Endothelial cell of umbilical vein (primary cell): ENCODE measurements at regions not wholly inside any gene's neighbourhood (a gene's known extent, or its start where the extent isn't known, plus 50 kb on each side); places are given as distances from the start of the nearest gene placed in this dataset.

Experiments
- BruUV-seq: library from RNA; stranded (reverse); fragments of 400-500 nt; replicated peaks from 2 replicates; lab custom pipeline; 2021; lab: Mats Ljungman, UMichigan
- CTCF ChIA-PET: fragments of 300-600, 350-600 bp; sonication (Branson Sonifier 250); formaldehyde crosslinking; loops from one replicate; lab custom pipeline; 2021; ENCODE audit warnings: antibody characterized with exemption, inconsistent platforms; lab: Charles Lee
- POLR2A ChIA-PET: fragments of 300-600, 350-600 bp; sonication (Branson Sonifier 250); formaldehyde crosslinking; loops from one replicate; lab custom pipeline; 2021; ENCODE audit warnings: antibody characterized with exemption, inconsistent platforms; lab: Charles Lee
- DNase-seq: peaks from one replicate; pipeline ENCODE4 v3.0.0-alpha.2; 2011; ENCODE audit warnings: low read depth, low spot score
- FAIRE-seq: peaks from 2 replicates; lab custom pipeline; 2011; peaks lifted over from hg19 to GRCh38; lab: Jason Lieb, UNC
- H2AFZ ChIP-seq: 2 replicates; pipeline ENCODE4 v1.6.0; 2012; ENCODE audit warnings: low read depth, low read length, control low read depth, inconsistent platforms
- H3K27ac ChIP-seq: 2 replicates; pipeline ENCODE4 v1.5.1; 2011; ENCODE audit warnings: low read depth, mild to moderate bottlenecking, control low read depth, low read length, moderate library complexity; ENCODE audit not compliant: insufficient read depth
- H3K27me3 ChIP-seq, 2 experiments: 2 replicates each; pipeline versions ENCODE4 v1.6.0 to v1.6.1; 2011; ENCODE audit warnings: low read length in 2 of 2, mixed read lengths in 1 of 2; ENCODE audit not compliant: control insufficient read depth in 2 of 2, insufficient read depth in 2 of 2
- H3K36me3 ChIP-seq, 2 experiments: 2 replicates in 1 of 2; 3 replicates in 1 of 2; pipeline ENCODE4 v1.5.1; 2011; ENCODE audit warnings: low read length in 2 of 2, mild to moderate bottlenecking in 1 of 2, moderate library complexity in 1 of 2; ENCODE audit not compliant: control insufficient read depth in 2 of 2, insufficient read depth in 2 of 2; ENCODE audit errors: extremely low read depth in 1 of 2
- H3K4me1 ChIP-seq: 3 replicates; pipeline ENCODE4 v1.5.1; 2011; ENCODE audit warnings: mild to moderate bottlenecking, low read length; ENCODE audit not compliant: control insufficient read depth, insufficient read depth; ENCODE audit errors: extremely low read depth
- H3K4me2 ChIP-seq: 2 replicates; pipeline ENCODE4 v1.6.1; 2011; ENCODE audit warnings: low read length, control low read depth, mixed read lengths; ENCODE audit not compliant: insufficient read depth
- H3K4me3 ChIP-seq, 3 experiments: fragments of 200-600 bp in 1 of 3; sonication (generic), shearing (Covaris generic) in 1 of 3; replicated peaks in 1 of 3; 2 replicates each; pipeline ENCODE4 v1.5.1; 2011 to 2016; ENCODE audit warnings: control low read depth in 3 of 3, low read length in 3 of 3, mild to moderate bottlenecking in 2 of 3, inconsistent platforms in 1 of 3, low read depth in 1 of 3, moderate library complexity in 1 of 3; ENCODE audit not compliant: insufficient read depth in 1 of 3
- H3K79me2 ChIP-seq: 2 replicates; pipeline ENCODE4 v1.6.0; 2012; ENCODE audit warnings: low read length, inconsistent platforms; ENCODE audit not compliant: control insufficient read depth, insufficient read depth
- H3K9ac ChIP-seq: replicated peaks from 2 replicates; pipeline ENCODE3; 2011; ENCODE audit warnings: low read length, control low read depth; ENCODE audit not compliant: insufficient read depth; ENCODE audit errors: extremely low read depth
- H3K9me1 ChIP-seq: replicated peaks from 3 replicates; pipeline ENCODE4 v1.6.0; 2011; ENCODE audit warnings: mild to moderate bottlenecking, low read length; ENCODE audit not compliant: control insufficient read depth, insufficient read depth; ENCODE audit errors: extremely low read depth
- H3K9me3 ChIP-seq: replicated peaks from 2 replicates; pipeline ENCODE4 v1.5.1; 2012; ENCODE audit warnings: low read length, inconsistent platforms; ENCODE audit not compliant: control insufficient read depth, insufficient read depth
- H4K20me1 ChIP-seq: replicated peaks from 2 replicates; pipeline ENCODE3; 2011; ENCODE audit warnings: mild to moderate bottlenecking, low read length; ENCODE audit not compliant: control insufficient read depth, insufficient read depth; ENCODE audit errors: extremely low read depth
- CTCF ChIP-seq, 2 donors: IDR thresholded peaks; 1 replicate in 1 of 2; 2 replicates in 1 of 2; pipeline ENCODE4 v1.5.1; 2011; ENCODE audit warnings: low read length in 2 of 2, mild to moderate bottlenecking in 2 of 2, moderate library complexity in 2 of 2, control low read depth in 1 of 2, inconsistent platforms in 1 of 2, low read depth in 1 of 2; ENCODE audit not compliant: insufficient read depth in 1 of 2; ENCODE audit errors: extremely low read depth in 1 of 2
- EZH2 ChIP-seq: IDR thresholded peaks from 2 replicates; pipeline ENCODE4 v1.6.1; 2012; ENCODE audit warnings: borderline replicate concordance, low read depth, mild to moderate bottlenecking, moderate library complexity, low read length, inconsistent platforms; ENCODE audit not compliant: severe bottlenecking
- FOS ChIP-seq: IDR thresholded peaks from 2 replicates; pipeline ENCODE4 v1.6.1; 2011; ENCODE audit warnings: mild to moderate bottlenecking, low read length, moderate library complexity, borderline replicate concordance; ENCODE audit not compliant: insufficient read depth
- GATA2 ChIP-seq: IDR thresholded peaks from 2 replicates; pipeline ENCODE4 v1.7.0; 2011; ENCODE audit warnings: low read depth, mild to moderate bottlenecking, moderate library complexity, mixed read lengths, low read length; ENCODE audit not compliant: insufficient read length, insufficient read depth
- JUN ChIP-seq: IDR thresholded peaks from 2 replicates; pipeline ENCODE4 v1.6.1; 2011; ENCODE audit warnings: borderline replicate concordance, low read depth; ENCODE audit not compliant: insufficient read length, insufficient read depth
- MAX ChIP-seq: IDR thresholded peaks from 2 replicates; pipeline ENCODE4 v1.6.1; 2011; ENCODE audit not compliant: insufficient read depth, insufficient read length
- MYC ChIP-seq: IDR thresholded peaks from one replicate; pipeline ENCODE4 v1.6.1; 2011; ENCODE audit warnings: mild to moderate bottlenecking, low read depth, low read length
- POLR2A ChIP-seq: IDR thresholded peaks from 2 replicates; pipeline ENCODE4 v1.6.1; 2012; ENCODE audit warnings: low read depth, mild to moderate bottlenecking, control low read depth, low read length
- POLR2AphosphoS5 ChIP-seq: IDR thresholded peaks from 2 replicates; pipeline ENCODE4 v1.6.1; 2012; ENCODE audit warnings: low read depth, mild to moderate bottlenecking, control low read depth, low read length, moderate library complexity; ENCODE audit not compliant: insufficient read depth
- dilution Hi-C: fragments of 300-500 bp; cut with MboI; formaldehyde crosslinking; loops from one replicate; pipeline ENCODE4 v1.15.0; 2019; ENCODE audit warnings: low sequenced_read_pairs; ENCODE audit not compliant: extremely low pct_ligation_motif_present
- intact Hi-C: fragments of 100-400 bp; cut with micrococcal nuclease; formaldehyde crosslinking; loops from one replicate; pipeline ENCODE4 v1.10.0; 2022

- peak; percentile 32 for DNase-seq
- Histone ChIP-seq H3K36me3 (no peaks in the 10 kb centered on the region), H4K20me1 (no peaks in the 10 kb centered on the region), H2AFZ (peak overlapping the region; percentile 93), H3K4me3 (peak overlapping the region; percentile 23 to 57 (median 51)), H3K79me2 (no peaks in the 10 kb centered on the region), H3K9ac (no peak overlapping the region), H3K4me1 (peaks cover 17% of the 10 kb centered on the region), H3K9me3 (no peaks in the 10 kb centered on the region), H3K9me1 (no peaks in the 10 kb centered on the region), H3K27me3 (peaks cover 23 to 25% of the 10 kb centered on the region in 2 experiments), H3K27ac (no peak overlapping the region), H3K4me2 (peak overlapping the region; percentile 97)
- intact Hi-C loops, result loop anchor here (2.0 to 10.0 kb wide), 3 partner anchors 366 to 649 kb away; no protein-coding TSS in a partner anchor
- TF ChIP-seq CTCF (IDR thresholded peaks at IDR 0.05; ENCODE audit: extremely low read depth in 1 of 2, insufficient read depth in 1 of 2, low read depth in 1 of 2, low read length in 2 of 2) (peak; percentile 66 to 71), FOS (no peak)
- ChIA-PET CTCF (interaction anchor here (0.9 kb wide), 1 partner anchor 326 kb away, joined by 3 read pairs; no protein-coding TSS in a partner anchor), POLR2A (no interaction called here)
- peak; percentile 65 for FAIRE-seq
- dilution Hi-C loops, result no loop called here
- no TSS peak for BruUV-seq
Observed at GRCh38 chr10:55631071-55631654, 729.9 kb downstream of the ZWINT start.

GRCh38 chr10:55630491-55631056 lies 730.5 kb downstream of the ZWINT start:
- FAIRE-seq, result no peak
- dilution Hi-C loops, result no loop called here
- ChIA-PET POLR2A (no interaction called here), CTCF (interaction anchor here (0.8 kb wide), 1 partner anchor 343 kb away, joined by 3 read pairs; no protein-coding TSS in a partner anchor)
- Histone ChIP-seq H3K27me3 (peaks cover 23 to 25% of the 10 kb centered on the region in 2 experiments), H3K4me1 (peaks cover 17% of the 10 kb centered on the region), H3K4me3 (peak overlapping the region; percentile 23 to 57 (median 51)), H3K9me1 (no peaks in the 10 kb centered on the region), H3K9me3 (no peaks in the 10 kb centered on the region), H3K4me2 (peak overlapping the region; percentile 97), H4K20me1 (no peaks in the 10 kb centered on the region), H3K27ac (no peak overlapping the region), H3K79me2 (no peaks in the 10 kb centered on the region), H2AFZ (peak overlapping the region; percentile 93), H3K36me3 (no peaks in the 10 kb centered on the region), H3K9ac (peak overlapping the region; percentile 33)
- DNase-seq, result peak; percentile 22
- BruUV-seq, result no TSS peak
- TF ChIP-seq MAX (no peak), POLR2AphosphoS5 (no peak), GATA2 (no peak), FOS (no peak), POLR2A (no peak), CTCF (IDR thresholded peaks at IDR 0.05; ENCODE audit: extremely low read depth in 1 of 2, insufficient read depth in 1 of 2, low read depth in 1 of 2, low read length in 2 of 2) (no peak), MYC (no peak), JUN (no peak), EZH2 (no peak)
- intact Hi-C loops, result loop anchor here (2.0 to 10.0 kb wide), 3 partner anchors 366 to 648 kb away; no protein-coding TSS in a partner anchor
